Fibroblast of villous mesenchyme (primary cell): ENCODE measurements at regions not wholly inside any gene's neighbourhood (a gene's known extent, or its start where the extent isn't known, plus 50 kb on each side); places are given as distances from the start of the nearest gene placed in this dataset.

Experiments
- DNase-seq: peaks from one replicate; pipeline ENCODE4 v3.0.0-alpha.2; 2010; ENCODE audit warnings: low read depth
- H3K4me3 ChIP-seq: 2 replicates; pipeline ENCODE4 v1.5.1; 2011; ENCODE audit warnings: low read depth, mild to moderate bottlenecking, low read length
- CTCF ChIP-seq: IDR thresholded peaks from 2 replicates; pipeline ENCODE4 v1.5.1; 2012; ENCODE audit warnings: low read depth, mild to moderate bottlenecking, low read length; ENCODE audit not compliant: insufficient read depth

GRCh38 chr17:33596899-33597298 is 303.8 kb upstream of the ASIC2 start:
- DNase-seq = no peak
- no peak overlapping the region for H3K4me3 ChIP-seq
- TF ChIP-seq CTCF = no peak

- H3K4me3 ChIP-seq = no peak overlapping the region
- no peak for TF ChIP-seq CTCF
- no peak for DNase-seq
Observed at GRCh38 chr17:33598797-33599196, 305.7 kb upstream of the ASIC2 start.

- no peak for TF ChIP-seq CTCF
- DNase-seq = no peak
- no peak overlapping the region for H3K4me3 ChIP-seq
Observed at GRCh38 chr17:33602981-33603380, 309.9 kb upstream of the ASIC2 start.

GRCh38 chr17:33603789-33604188 is 310.7 kb upstream of the ASIC2 start:
- no peak overlapping the region for H3K4me3 ChIP-seq
- TF ChIP-seq CTCF = no peak
- no peak for DNase-seq

GRCh38 chr17:33611532-33611931 is 318.4 kb upstream of the ASIC2 start:
- no peak for DNase-seq
- H3K4me3 ChIP-seq = no peak overlapping the region
- TF ChIP-seq CTCF = no peak

- TF ChIP-seq CTCF = no peak
- DNase-seq = no peak
- H3K4me3 ChIP-seq = no peak overlapping the region
Observed at GRCh38 chr17:33615861-33616260, 322.8 kb upstream of the ASIC2 start.

- TF ChIP-seq CTCF = no peak
- no peak overlapping the region for H3K4me3 ChIP-seq
- no peak for DNase-seq
Observed at GRCh38 chr17:33623841-33624240, 330.7 kb upstream of the ASIC2 start.
